Fibroblast of skin of left biceps (primary cell): ENCODE measurements at regions not wholly inside any gene's neighbourhood (a gene's known extent, or its start where the extent isn't known, plus 50 kb on each side); places are given as distances from the start of the nearest gene placed in this dataset.
A peak's percentile ranks its signal among the peaks of the same experiment; 100 is the strongest.
"Not testable (repeated sequence)": the region's sequence is repeated elsewhere in the genome, so short reads cannot be mapped to it uniquely, and the experiment has no call there.

Experiments used
- DNase-seq, 2 experiments: peaks; one replicate each; pipeline ENCODE4 v3.0.0-alpha.2; 2013; ENCODE audit warnings: low read depth in 2 of 2

- no peak for DNase-seq
These were observed 76.9 kb upstream of the EED start for GRCh38 chr11:86167499-86168164.

GRCh38 chr11:86166287-86166686 lies 78.3 kb upstream of the EED start:
- not testable (repeated sequence) for DNase-seq

- DNase-seq: no peak
These were observed 80.4 kb upstream of the EED start for GRCh38 chr11:86164106-86164505.

- DNase-seq: not testable (repeated sequence)
These were observed 81.2 kb upstream of the EED start for GRCh38 chr11:86163221-86163876.

- no peak for DNase-seq
These were observed 82.3 kb upstream of the EED start for GRCh38 chr11:86162239-86162638.

GRCh38 chr11:86161837-86162236 lies 82.7 kb upstream of the EED start:
- no peak for DNase-seq

GRCh38 chr11:86161336-86161735 lies 83.2 kb upstream of the EED start:
- no peak for DNase-seq

- no peak for DNase-seq
These were observed 83.9 kb upstream of the EED start for GRCh38 chr11:86160541-86161149.

GRCh38 chr11:86159581-86159891 lies 85.0 kb upstream of the EED start:
- no peak for DNase-seq

GRCh38 chr11:86158704-86159580 lies 85.6 kb upstream of the EED start:
- no peak for DNase-seq

GRCh38 chr11:86157797-86158378 lies 86.7 kb upstream of the EED start:
- no peak for DNase-seq

GRCh38 chr11:86156397-86156955 lies 87.6 kb upstream of the PICALM start:
- DNase-seq: no peak

GRCh38 chr11:86155200-86155844 lies 86.4 kb upstream of the PICALM start:
- no peak for DNase-seq

GRCh38 chr11:86153439-86153838 lies 84.6 kb upstream of the PICALM start:
- no peak for DNase-seq

- no peak for DNase-seq
These were observed 84.0 kb upstream of the PICALM start for GRCh38 chr11:86152901-86153300.

- DNase-seq: peak in 1 of 2 experiments; percentile 32
These were observed 83.3 kb upstream of the PICALM start for GRCh38 chr11:86152006-86152862.

GRCh38 chr11:86151174-86152005 lies 82.5 kb upstream of the PICALM start:
- no peak for DNase-seq

- no peak for DNase-seq
These were observed 81.9 kb upstream of the PICALM start for GRCh38 chr11:86150847-86151173.

- no peak for DNase-seq
These were observed 80.9 kb upstream of the PICALM start for GRCh38 chr11:86149792-86150191.
